ENCODE measurements at regions not wholly inside any gene's neighbourhood (a gene's known extent, or its start where the extent isn't known, plus 50 kb on each side); places are given as distances from the start of the nearest gene placed in this dataset.

DNA sequence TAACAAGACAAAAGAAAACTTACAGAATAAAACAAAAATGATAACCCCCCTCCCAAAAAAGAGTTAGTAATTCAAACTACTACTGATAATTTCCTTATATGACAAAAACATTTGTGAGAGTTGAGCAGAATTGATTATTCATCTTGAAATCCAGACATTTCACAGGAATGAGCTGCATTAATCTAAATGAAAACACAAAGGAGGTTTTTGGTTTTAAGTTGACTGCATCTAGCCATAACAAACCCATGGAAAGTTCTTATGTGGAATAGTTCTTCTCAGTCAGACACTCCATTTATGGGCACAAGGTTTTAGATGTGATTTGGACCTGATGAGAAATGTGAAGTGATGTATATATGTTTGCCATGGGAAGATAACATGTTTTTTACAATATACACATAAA, 95.4 kb downstream of the VCX2 start:
- no peak overlapping the region for H3K4me3 ChIP-seq (ENCODE audit: low read length)
- no peaks in the 10 kb centered on the region for H3K27me3 ChIP-seq (ENCODE audit: control insufficient read depth, insufficient read depth, low read length)
- H3K4me1 ChIP-seq (ENCODE audit: control insufficient read depth, insufficient read depth, low read length): no peaks in the 10 kb centered on the region
- H3K36me3 ChIP-seq (ENCODE audit: control insufficient read depth, insufficient read depth, low read length): no peaks in the 10 kb centered on the region
- Mint-ChIP-seq H3K9me3 (peaks cover 0 to 2% of the 10 kb centered on the region in 2 donors), H3K36me3 (no peaks in the 10 kb centered on the region), H3K27ac (no peak overlapping the region), H3K27me3 (ENCODE audit: low read depth in 2 of 2) (peaks cover 0 to 5% of the 10 kb centered on the region in 2 donors), H3K4me3 (no peak overlapping the region), H3K4me1 (peaks cover 0 to 5% of the 10 kb centered on the region in 2 donors)
- TF ChIP-seq, protein P1, sequence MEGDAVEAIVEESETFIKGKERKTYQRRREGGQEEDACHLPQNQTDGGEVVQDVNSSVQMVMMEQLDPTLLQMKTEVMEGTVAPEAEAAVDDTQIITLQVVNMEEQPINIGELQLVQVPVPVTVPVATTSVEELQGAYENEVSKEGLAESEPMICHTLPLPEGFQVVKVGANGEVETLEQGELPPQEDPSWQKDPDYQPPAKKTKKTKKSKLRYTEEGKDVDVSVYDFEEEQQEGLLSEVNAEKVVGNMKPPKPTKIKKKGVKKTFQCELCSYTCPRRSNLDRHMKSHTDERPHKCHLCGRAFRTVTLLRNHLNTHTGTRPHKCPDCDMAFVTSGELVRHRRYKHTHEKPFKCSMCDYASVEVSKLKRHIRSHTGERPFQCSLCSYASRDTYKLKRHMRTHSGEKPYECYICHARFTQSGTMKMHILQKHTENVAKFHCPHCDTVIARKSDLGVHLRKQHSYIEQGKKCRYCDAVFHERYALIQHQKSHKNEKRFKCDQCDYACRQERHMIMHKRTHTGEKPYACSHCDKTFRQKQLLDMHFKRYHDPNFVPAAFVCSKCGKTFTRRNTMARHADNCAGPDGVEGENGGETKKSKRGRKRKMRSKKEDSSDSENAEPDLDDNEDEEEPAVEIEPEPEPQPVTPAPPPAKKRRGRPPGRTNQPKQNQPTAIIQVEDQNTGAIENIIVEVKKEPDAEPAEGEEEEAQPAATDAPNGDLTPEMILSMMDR (IDR thresholded peaks at IDR 0.05): no peak
- H3K9me3 ChIP-seq (ENCODE audit: control insufficient read depth, insufficient read depth, low read length): no peaks in the 10 kb centered on the region
- DNase-seq (no peak), ATAC-seq (no peak)
- no peak overlapping the region for H3K27ac ChIP-seq (ENCODE audit: low read length)
- intact Hi-C loops (cut with micrococcal nuclease): no loop called here

DNA sequence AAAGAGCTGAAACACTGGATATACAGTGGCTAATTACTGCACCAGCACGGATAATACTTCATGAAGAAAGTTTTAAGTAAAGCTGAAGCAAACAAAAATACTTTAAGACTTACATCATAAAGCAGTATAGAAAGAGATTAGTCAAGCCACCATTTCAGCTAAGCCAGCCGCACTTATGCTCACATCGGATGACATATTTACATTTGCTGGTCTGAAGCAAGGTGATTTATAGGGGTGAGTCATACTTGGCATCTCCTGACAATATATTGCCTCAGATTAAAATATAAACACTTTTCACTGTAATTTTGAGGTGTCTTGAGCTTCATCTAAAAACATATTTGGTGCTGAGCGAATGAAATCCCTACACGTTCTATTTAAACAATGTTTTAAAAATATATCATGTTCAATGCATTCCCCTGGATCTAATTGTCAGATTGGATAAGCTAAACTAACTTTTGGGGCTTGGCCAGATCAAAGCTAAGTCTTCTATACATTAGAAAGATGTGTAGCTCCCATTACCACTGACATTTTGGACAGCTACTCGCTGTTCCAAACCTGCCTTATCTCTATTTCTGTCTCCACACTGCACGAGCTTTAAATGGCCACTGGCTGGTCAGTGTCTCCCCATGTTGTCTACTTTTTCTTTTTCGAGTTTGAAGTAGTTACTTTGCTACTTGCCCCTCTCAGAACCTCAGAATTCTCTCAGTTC, 103.2 kb downstream of the VCX2 start:
- no peaks in the 10 kb centered on the region for H3K9me3 Mint-ChIP-seq
- Histone ChIP-seq H3K9me3 (ENCODE audit: control insufficient read depth, insufficient read depth, low read length) (no peaks in the 10 kb centered on the region), H3K27ac (ENCODE audit: low read length) (no peak overlapping the region), H3K4me3 (ENCODE audit: low read length) (no peak overlapping the region), H3K4me1 (ENCODE audit: control insufficient read depth, insufficient read depth, low read length) (no peaks in the 10 kb centered on the region), H3K36me3 (ENCODE audit: control insufficient read depth, insufficient read depth, low read length) (no peaks in the 10 kb centered on the region), H3K27me3 (ENCODE audit: control insufficient read depth, insufficient read depth, low read length) (no peaks in the 10 kb centered on the region)
- no peaks in the 10 kb centered on the region for H3K36me3 Mint-ChIP-seq
- H3K4me3 Mint-ChIP-seq: no peak overlapping the region
- H3K27ac Mint-ChIP-seq: no peak overlapping the region
- peaks cover 5 to 8% of the 10 kb centered on the region in 2 donors for H3K4me1 Mint-ChIP-seq
- WGBS (ENCODE audit: insufficient coverage): 88% methylated on average over 3 of the region's 8 CpGs
- ATAC-seq: no peak
- no peak for DNase-seq
- intact Hi-C loops (cut with micrococcal nuclease): no loop called here
- TF ChIP-seq, protein P1 (IDR thresholded peaks at IDR 0.05): no peak
- H3K27me3 Mint-ChIP-seq (ENCODE audit: low read depth in 2 of 2): peaks cover 0 to 2% of the 10 kb centered on the region in 2 donors

DNA sequence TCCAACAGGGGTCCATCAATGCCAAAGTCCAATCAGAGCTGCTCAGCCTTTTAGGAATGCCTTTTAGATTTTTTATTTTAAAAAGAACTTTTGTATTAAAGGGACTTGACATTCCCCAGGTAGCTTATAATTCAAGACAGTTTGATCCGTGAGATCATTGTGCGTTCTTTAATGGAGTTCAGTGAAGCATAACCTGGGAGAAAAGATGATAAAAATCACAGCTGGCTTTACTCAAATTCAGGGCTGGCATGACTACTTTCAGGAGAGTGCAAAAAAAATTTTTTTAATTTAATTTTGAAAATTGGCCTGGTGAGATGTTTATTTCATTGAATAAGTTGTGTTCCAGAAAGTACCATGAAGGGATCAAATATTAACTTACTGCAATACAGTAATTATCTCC, 118.2 kb downstream of the VCX2 start:
- Mint-ChIP-seq H3K27me3 (ENCODE audit: low read depth in 2 of 2) (peaks cover 3 to 16% of the 10 kb centered on the region in 2 donors), H3K27ac (no peak overlapping the region), H3K9me3 (no peaks in the 10 kb centered on the region), H3K4me3 (no peak overlapping the region), H3K36me3 (no peaks in the 10 kb centered on the region), H3K4me1 (no peaks in the 10 kb centered on the region)
- H3K9me3 ChIP-seq (ENCODE audit: control insufficient read depth, insufficient read depth, low read length): no peaks in the 10 kb centered on the region
- H3K27me3 ChIP-seq (ENCODE audit: control insufficient read depth, insufficient read depth, low read length): no peaks in the 10 kb centered on the region
- DNase-seq (no peak), ATAC-seq (no peak)
- no peaks in the 10 kb centered on the region for H3K4me1 ChIP-seq (ENCODE audit: control insufficient read depth, insufficient read depth, low read length)
- TF ChIP-seq, protein P1 (IDR thresholded peaks at IDR 0.05): no peak
- 95% methylated on average over 2 of the region's 2 CpGs for WGBS (ENCODE audit: insufficient coverage)
- H3K27ac ChIP-seq (ENCODE audit: low read length): no peak overlapping the region
- H3K4me3 ChIP-seq (ENCODE audit: low read length): no peak overlapping the region
- H3K36me3 ChIP-seq (ENCODE audit: control insufficient read depth, insufficient read depth, low read length): no peaks in the 10 kb centered on the region
- intact Hi-C loops (cut with micrococcal nuclease): no loop called here

DNA sequence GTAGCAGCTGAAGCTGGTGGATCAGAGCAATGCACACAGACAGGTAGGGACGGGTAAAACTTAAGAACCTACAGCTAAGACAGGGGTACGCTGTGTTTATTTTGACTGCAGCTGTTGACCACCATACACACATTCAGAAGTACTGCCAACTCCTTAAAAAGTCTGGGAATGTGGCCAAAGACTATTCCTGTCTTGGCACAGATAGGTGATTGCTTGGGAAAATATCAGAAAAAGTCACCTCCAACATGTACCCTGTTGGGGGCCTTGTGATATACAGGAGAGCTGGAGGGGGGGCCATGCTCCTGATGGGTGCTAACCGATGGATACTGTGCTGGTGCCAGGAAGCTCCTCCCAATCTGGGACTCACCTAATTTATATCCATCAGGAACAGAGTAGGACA, 121.2 kb downstream of the VCX2 start:
- H3K36me3 ChIP-seq (ENCODE audit: control insufficient read depth, insufficient read depth, low read length): no peaks in the 10 kb centered on the region
- TF ChIP-seq, protein P1 (IDR thresholded peaks at IDR 0.05): no peak
- no CpG with 5 or more reads among the region's 3 CpGs for WGBS (ENCODE audit: insufficient coverage)
- intact Hi-C loops (cut with micrococcal nuclease): no loop called here
- H3K4me1 ChIP-seq (ENCODE audit: control insufficient read depth, insufficient read depth, low read length): no peaks in the 10 kb centered on the region
- ATAC-seq (no peak), DNase-seq (no peak)
- no peak overlapping the region for H3K4me3 ChIP-seq (ENCODE audit: low read length)
- Mint-ChIP-seq H3K36me3 (no peaks in the 10 kb centered on the region), H3K4me1 (no peaks in the 10 kb centered on the region), H3K27me3 (ENCODE audit: low read depth in 2 of 2) (peaks cover 3 to 16% of the 10 kb centered on the region in 2 donors), H3K9me3 (no peaks in the 10 kb centered on the region), H3K27ac (no peak overlapping the region), H3K4me3 (no peak overlapping the region)
- H3K27me3 ChIP-seq (ENCODE audit: control insufficient read depth, insufficient read depth, low read length): no peaks in the 10 kb centered on the region
- H3K9me3 ChIP-seq (ENCODE audit: control insufficient read depth, insufficient read depth, low read length): no peaks in the 10 kb centered on the region
- H3K27ac ChIP-seq (ENCODE audit: low read length): no peak overlapping the region
